OCI-LY7 (cell line): ENCODE measurements at regions not wholly inside any gene's neighbourhood (a gene's known extent, or its start where the extent isn't known, plus 50 kb on each side); places are given as distances from the start of the nearest gene placed in this dataset.
"Not testable (repeated sequence)": the region's sequence is repeated elsewhere in the genome, so short reads cannot be mapped to it uniquely, and the experiment has no call there.

Experiments
- BruUV-seq: library from RNA; stranded (reverse); fragments of 400-500 nt; replicated peaks from 2 replicates; lab custom pipeline; 2021; lab: Mats Ljungman, UMichigan
- CTCF ChIA-PET: fragments of 300-600 bp; sonication (Branson Sonifier 250); formaldehyde crosslinking; loops from one replicate; lab custom pipeline; 2022; ENCODE audit warnings: antibody characterized with exemption; ENCODE audit not compliant: unreplicated experiment; lab: Charles Lee
- POLR2A ChIA-PET: fragments of 300-600 bp; sonication (Branson Sonifier 250); formaldehyde crosslinking; loops from one replicate; lab custom pipeline; 2022; ENCODE audit warnings: antibody characterized with exemption; lab: Charles Lee
- DNase-seq: peaks from one replicate; pipeline ENCODE4 v3.0.0-alpha.2; 2015; ENCODE audit warnings: low spot score
- H2AFZ ChIP-seq: fragments of 200-600 bp; sonication (generic), shearing (Covaris generic); 2 replicates; pipeline ENCODE4 v1.6.1; 2014; ENCODE audit warnings: mild to moderate bottlenecking, antibody characterized with exemption, low read length, moderate library complexity
- H3K27ac ChIP-seq: fragments of 200-600 bp; sonication (generic); 2 replicates; pipeline ENCODE4 v1.5.1; 2014; ENCODE audit warnings: mixed run types, low read depth, mild to moderate bottlenecking, moderate library complexity, low read length, inconsistent platforms; ENCODE audit not compliant: poor library complexity, severe bottlenecking
- H3K36me3 ChIP-seq: fragments of 200-600 bp; sonication (generic); 2 replicates; pipeline ENCODE4 v1.6.1; 2014; ENCODE audit warnings: mild to moderate bottlenecking, antibody characterized with exemption, low read length, moderate library complexity, mixed read lengths; ENCODE audit not compliant: insufficient read depth
- H3K4me1 ChIP-seq: fragments of 200-600 bp; sonication (generic); 2 replicates; pipeline ENCODE4 v1.5.1; 2014; ENCODE audit warnings: mild to moderate bottlenecking, low read length; ENCODE audit not compliant: insufficient read depth, poor library complexity, severe bottlenecking
- H3K4me2 ChIP-seq: fragments of 200-600 bp; sonication (generic); 2 replicates; pipeline ENCODE4 v1.6.1; 2014; ENCODE audit warnings: mild to moderate bottlenecking, low read length
- H3K4me3 ChIP-seq: fragments of 200-600 bp; sonication (generic); 2 replicates; pipeline ENCODE4 v1.5.1; 2014; ENCODE audit warnings: mild to moderate bottlenecking, low read depth, low read length; ENCODE audit not compliant: poor library complexity, severe bottlenecking
- H3K79me2 ChIP-seq: fragments of 200-600 bp; sonication (generic); 2 replicates; pipeline ENCODE4 v1.6.1; 2016; ENCODE audit warnings: low read depth, mild to moderate bottlenecking, low read length, moderate library complexity, mixed read lengths; ENCODE audit not compliant: insufficient read depth
- H3K9me2 ChIP-seq: fragments of 200-600 bp; sonication (generic); 2 replicates; pipeline ENCODE4 v1.6.1; 2016; ENCODE audit warnings: mild to moderate bottlenecking, low read length, mixed read lengths; ENCODE audit not compliant: insufficient read depth
- H3K9me3 ChIP-seq: fragments of 200-600 bp; sonication (generic); 2 replicates; pipeline ENCODE4 v1.6.1; 2014; ENCODE audit warnings: mild to moderate bottlenecking, mixed run types, low read length, mixed read lengths
- H4K20me1 ChIP-seq: fragments of 200-600 bp; sonication (generic); 2 replicates; pipeline ENCODE4 v1.6.1; 2014; ENCODE audit warnings: mild to moderate bottlenecking, antibody characterized with exemption, low read length, moderate library complexity, mixed read lengths; ENCODE audit not compliant: insufficient read depth
- EZH2phosphoT487 ChIP-seq: fragments of 200-600 bp; sonication (generic); IDR thresholded peaks from 2 replicates; pipeline ENCODE4 v1.6.1; 2018; ENCODE audit warnings: low read depth, borderline replicate concordance, mild to moderate bottlenecking, mixed run types, antibody characterized with exemption, low read length, moderate library complexity, mixed read lengths
- intact Hi-C: fragments of 100-400 bp; cut with micrococcal nuclease; formaldehyde crosslinking; loops from one replicate; pipeline ENCODE4 v1.10.0; 2022; ENCODE audit not compliant: unreplicated experiment
- TF ChIP-seq, protein P1 (sequence below): fragments of 200-600 bp; sonication (generic); conservative IDR thresholded peaks from 2 replicates; pipeline ENCODE4 v1.5.1; 2014; ENCODE audit warnings: mild to moderate bottlenecking, antibody characterized with exemption, low read length, moderate library complexity, mixed read lengths

DNA sequence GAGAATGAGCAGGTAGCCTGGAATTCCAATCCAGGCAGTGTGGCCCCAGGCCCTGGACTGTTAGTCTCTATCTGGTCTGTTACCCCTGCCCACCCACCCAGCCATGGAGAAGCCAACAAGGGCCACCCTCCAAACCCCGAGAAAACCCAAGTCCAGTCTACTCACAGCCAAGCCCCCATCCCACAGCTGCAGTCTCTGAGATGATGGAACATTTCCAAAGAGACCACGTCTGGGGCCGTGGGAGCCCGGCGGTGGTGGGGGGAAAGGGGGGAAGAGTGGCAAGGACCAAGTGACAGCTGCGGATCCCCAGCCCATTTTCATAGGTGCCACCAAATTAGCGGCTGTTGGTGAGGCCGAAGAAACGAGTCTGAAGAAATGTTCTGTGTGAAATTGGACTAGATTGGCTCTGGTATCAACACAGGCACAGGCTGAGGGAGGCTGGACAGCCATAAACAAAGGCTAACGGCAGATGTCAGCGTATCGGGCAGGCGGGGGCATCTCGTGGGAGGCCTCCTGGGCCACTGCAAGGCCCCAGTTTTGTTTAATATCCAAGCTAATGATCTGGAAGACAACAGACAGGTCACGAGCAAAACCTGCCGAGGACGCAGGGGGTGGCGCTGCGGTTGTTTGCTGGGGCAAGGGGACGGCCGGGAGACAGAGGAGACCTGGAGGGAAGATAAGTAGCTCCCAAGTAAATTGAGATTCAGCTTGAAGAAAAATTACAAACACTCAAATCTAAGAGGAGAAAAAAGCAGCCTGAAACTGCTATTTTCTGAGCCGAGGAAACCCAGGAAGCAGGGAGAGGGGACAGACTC lies 53.4 kb downstream of the RBFOX3 start:
- intact Hi-C loops: no loop called here
- no peak overlapping the region for H3K27ac ChIP-seq
- H3K4me1 ChIP-seq: no peaks in the 10 kb centered on the region
- TF ChIP-seq, protein P1, sequence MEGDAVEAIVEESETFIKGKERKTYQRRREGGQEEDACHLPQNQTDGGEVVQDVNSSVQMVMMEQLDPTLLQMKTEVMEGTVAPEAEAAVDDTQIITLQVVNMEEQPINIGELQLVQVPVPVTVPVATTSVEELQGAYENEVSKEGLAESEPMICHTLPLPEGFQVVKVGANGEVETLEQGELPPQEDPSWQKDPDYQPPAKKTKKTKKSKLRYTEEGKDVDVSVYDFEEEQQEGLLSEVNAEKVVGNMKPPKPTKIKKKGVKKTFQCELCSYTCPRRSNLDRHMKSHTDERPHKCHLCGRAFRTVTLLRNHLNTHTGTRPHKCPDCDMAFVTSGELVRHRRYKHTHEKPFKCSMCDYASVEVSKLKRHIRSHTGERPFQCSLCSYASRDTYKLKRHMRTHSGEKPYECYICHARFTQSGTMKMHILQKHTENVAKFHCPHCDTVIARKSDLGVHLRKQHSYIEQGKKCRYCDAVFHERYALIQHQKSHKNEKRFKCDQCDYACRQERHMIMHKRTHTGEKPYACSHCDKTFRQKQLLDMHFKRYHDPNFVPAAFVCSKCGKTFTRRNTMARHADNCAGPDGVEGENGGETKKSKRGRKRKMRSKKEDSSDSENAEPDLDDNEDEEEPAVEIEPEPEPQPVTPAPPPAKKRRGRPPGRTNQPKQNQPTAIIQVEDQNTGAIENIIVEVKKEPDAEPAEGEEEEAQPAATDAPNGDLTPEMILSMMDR: no peak
- no peak for TF ChIP-seq EZH2phosphoT487
- no peak overlapping the region for H3K4me3 ChIP-seq
- H3K9me3 ChIP-seq: no peaks in the 10 kb centered on the region
- no TSS peak for BruUV-seq
- CTCF ChIA-PET: no interaction called here
- no peak overlapping the region for H3K4me2 ChIP-seq
- DNase-seq: no peak
- no peak overlapping the region for H2AFZ ChIP-seq
- no peaks in the 10 kb centered on the region for H4K20me1 ChIP-seq
- POLR2A ChIA-PET: no interaction called here
- H3K36me3 ChIP-seq: no peaks in the 10 kb centered on the region
- H3K9me2 ChIP-seq: no peaks in the 10 kb centered on the region
- no peaks in the 10 kb centered on the region for H3K79me2 ChIP-seq

DNA sequence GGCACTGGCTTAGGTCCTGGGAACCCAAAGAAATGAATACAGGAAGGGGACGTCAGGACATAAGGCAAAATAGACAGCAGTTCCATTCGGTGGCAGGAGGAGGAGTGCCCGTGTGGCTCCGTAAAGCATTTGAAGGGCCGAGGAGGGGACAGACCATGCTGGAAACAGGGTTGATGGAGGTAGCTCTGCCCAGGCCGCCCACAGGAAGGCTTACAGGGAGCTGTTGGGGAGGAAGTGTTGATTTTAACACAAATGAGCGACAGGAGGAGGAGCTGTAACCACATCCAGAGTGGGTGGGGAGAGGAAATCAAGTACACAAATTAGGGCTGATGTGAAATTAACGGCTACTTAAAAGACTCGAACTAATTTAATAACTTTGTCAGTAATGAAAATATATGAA lies 54.6 kb downstream of the RBFOX3 start:
- no peaks in the 10 kb centered on the region for H3K9me3 ChIP-seq
- ChIA-PET CTCF (no interaction called here), POLR2A (interaction anchor here (0.6 kb wide), 1 partner anchor 11 kb away, joined by 3 read pairs; no protein-coding TSS in a partner anchor)
- no peak overlapping the region for H2AFZ ChIP-seq
- TF ChIP-seq EZH2phosphoT487: no peak
- TF ChIP-seq, protein P1: no peak
- H3K27ac ChIP-seq: no peak overlapping the region
- H3K36me3 ChIP-seq: no peaks in the 10 kb centered on the region
- H3K9me2 ChIP-seq: no peaks in the 10 kb centered on the region
- no peaks in the 10 kb centered on the region for H4K20me1 ChIP-seq
- no peaks in the 10 kb centered on the region for H3K79me2 ChIP-seq
- no TSS peak for BruUV-seq
- DNase-seq: no peak
- H3K4me2 ChIP-seq: no peak overlapping the region
- intact Hi-C loops: no loop called here
- no peaks in the 10 kb centered on the region for H3K4me1 ChIP-seq
- no peak overlapping the region for H3K4me3 ChIP-seq

- Histone ChIP-seq H3K27ac (no peak overlapping the region), H3K9me3 (no peaks in the 10 kb centered on the region), H3K36me3 (no peaks in the 10 kb centered on the region), H3K4me3 (no peak overlapping the region), H3K9me2 (no peaks in the 10 kb centered on the region), H3K79me2 (no peaks in the 10 kb centered on the region), H3K4me1 (no peaks in the 10 kb centered on the region), H3K4me2 (no peak overlapping the region), H4K20me1 (no peaks in the 10 kb centered on the region), H2AFZ (no peak overlapping the region)
- ChIA-PET CTCF (no interaction called here), POLR2A (interaction anchor here (0.6 kb wide), 1 partner anchor 11 kb away, joined by 3 read pairs; no protein-coding TSS in a partner anchor)
- TF ChIP-seq, protein P1: no peak
- no peak for TF ChIP-seq EZH2phosphoT487
- BruUV-seq: no TSS peak
- intact Hi-C loops: no loop called here
- DNase-seq: no peak
Measured at GRCh38 chr17:79555543-79555942, 55.3 kb downstream of the RBFOX3 start.

GRCh38 chr17:79554346-79554745 lies 56.5 kb downstream of the RBFOX3 start:
- intact Hi-C loops, H3K4me3 ChIP-seq, H3K36me3 ChIP-seq, DNase-seq, H3K9me3 ChIP-seq, CTCF ChIA-PET, BruUV-seq, H2AFZ ChIP-seq, H4K20me1 ChIP-seq, H3K4me1 ChIP-seq, H3K27ac ChIP-seq, H3K9me2 ChIP-seq, H3K79me2 ChIP-seq, POLR2A ChIA-PET, H3K4me2 ChIP-seq: not testable (repeated sequence)
